GM19455 (cell line): ENCODE measurements at regions not wholly inside any gene's neighbourhood (a gene's known extent, or its start where the extent isn't known, plus 50 kb on each side); places are given as distances from the start of the nearest gene placed in this dataset.

Source experiments
- ATAC-seq: cut with Tn5 transposase; IDR thresholded peaks from one replicate; pipeline ENCODE4 v1.9.1; 2021; ENCODE audit not compliant: unreplicated experiment

- no peak for ATAC-seq
These were observed 1929.9 kb upstream of the SEL1L start for GRCh38 chr14:83463500-83464098.

- ATAC-seq, result no peak
These were observed 1934.2 kb upstream of the SEL1L start for GRCh38 chr14:83467811-83468210.

- ATAC-seq, result no peak
These were observed 1936.8 kb upstream of the SEL1L start for GRCh38 chr14:83470466-83470865.

DNA sequence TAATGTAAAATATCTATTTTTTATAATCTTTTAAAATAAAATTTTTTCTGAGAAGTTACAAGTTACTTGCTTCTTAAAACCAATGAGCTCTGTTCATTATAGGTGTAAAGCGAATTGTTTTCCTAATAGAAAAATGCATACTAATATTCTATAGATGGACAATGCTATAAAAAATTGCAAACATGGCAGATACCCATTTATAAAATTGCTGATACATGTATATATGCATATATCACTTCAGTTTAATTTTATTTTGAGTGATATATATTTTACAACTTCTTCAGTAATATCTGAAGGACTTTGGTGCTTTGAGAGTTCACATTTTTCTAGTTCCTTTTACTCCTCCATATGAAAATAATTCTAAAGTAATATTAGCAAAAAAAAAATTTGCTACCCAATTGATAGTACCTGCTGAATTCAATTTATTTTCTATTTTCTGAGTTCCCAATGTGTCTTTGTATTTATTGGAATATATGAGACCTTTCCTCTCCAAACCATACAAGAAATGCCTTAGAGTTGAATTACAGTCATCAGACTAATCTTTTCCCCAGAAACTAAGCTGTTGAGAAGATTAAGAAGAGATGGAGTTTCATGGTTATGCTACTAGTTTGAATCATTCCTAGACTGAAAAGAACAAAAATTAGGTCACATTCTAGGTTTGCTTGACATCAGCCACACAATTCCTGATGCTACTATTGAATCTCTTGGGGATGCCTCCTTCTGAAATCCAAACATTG lies 1937.5 kb upstream of the SEL1L start:
- no peak for ATAC-seq

- ATAC-seq, result no peak
These were observed 1940.0 kb upstream of the SEL1L start for GRCh38 chr14:83473416-83474235.

DNA sequence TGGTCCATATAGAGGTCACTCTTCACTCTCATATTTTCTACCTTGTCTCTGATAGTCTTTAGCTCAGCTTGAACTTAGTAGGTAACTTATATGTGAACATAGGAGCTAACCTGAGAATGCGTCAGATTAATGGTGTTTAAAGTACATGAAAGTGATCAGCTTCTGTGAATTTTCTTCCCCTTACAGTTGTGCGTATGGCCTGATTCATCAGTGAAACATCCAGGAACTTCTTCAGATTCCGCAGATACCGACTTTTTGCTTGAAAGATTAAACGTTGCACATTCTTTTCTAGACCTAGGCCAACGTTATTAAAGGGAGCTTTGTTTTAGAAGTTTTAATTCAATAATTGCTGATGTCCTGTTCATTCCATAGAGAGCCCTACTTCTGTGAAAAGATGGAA lies 1945.1 kb upstream of the SEL1L start:
- ATAC-seq, result no peak

DNA sequence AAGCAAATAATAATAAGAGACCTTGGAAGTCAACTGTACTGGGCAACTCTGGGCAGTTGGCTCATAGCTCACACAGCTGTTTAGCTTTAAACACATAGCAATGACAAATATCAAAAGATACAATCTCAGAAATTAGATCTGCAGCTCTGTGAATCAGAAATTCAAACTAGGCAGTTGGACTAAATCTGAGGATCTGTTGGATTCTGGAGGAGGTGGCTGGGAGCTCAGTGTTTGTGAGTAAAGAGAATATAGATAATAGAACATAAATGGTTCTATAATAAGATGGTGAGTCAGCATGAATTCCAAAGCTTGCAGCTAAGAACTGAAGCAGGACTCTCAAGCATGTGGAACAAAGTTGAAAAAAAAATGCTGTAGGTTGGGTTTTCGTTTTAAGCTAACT lies 1949.4 kb upstream of the SEL1L start:
- no peak for ATAC-seq

- no peak for ATAC-seq
These were observed 1951.9 kb upstream of the SEL1L start for GRCh38 chr14:83485591-83485990.

- ATAC-seq, result no peak
These were observed 1957.4 kb upstream of the SEL1L start for GRCh38 chr14:83491091-83491490.

DNA sequence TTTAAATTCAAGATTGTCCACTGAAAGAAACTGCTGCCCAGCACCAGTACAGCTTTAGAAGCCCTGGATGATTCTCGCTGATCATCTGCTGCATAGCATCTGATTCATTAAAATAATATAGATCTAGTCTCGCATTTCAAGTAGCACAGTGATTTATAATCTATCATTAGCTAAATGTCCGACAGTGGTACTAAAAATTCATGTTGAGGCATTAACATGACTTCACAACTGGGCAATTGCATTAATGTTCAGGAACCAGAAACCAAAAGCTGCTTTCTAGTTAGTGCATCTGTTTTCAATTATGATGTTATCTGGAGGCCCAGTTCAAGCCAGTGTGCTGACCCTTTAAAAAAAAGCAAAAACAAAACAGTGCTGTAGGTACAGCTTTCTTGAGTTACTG lies 1987.2 kb upstream of the SEL1L start:
- ATAC-seq, result no peak

DNA sequence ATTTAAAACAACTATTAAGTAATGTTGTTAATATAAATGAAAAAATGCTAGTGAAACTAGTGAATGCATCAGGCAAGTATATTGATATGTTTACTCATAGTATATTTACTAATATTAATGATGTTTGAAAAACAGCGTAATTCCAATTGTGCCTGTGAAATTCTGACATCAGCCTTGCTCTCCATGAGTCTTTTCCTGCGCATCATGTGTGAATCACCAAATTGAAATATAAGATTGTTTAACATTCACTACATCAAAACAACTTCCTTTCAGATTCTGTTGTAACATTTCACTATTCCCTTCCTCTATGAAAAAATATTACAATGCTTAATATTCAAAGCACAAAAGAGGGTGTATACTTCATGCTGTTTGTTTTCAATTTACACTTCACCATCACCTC lies 1995.9 kb upstream of the SEL1L start:
- no peak for ATAC-seq

DNA sequence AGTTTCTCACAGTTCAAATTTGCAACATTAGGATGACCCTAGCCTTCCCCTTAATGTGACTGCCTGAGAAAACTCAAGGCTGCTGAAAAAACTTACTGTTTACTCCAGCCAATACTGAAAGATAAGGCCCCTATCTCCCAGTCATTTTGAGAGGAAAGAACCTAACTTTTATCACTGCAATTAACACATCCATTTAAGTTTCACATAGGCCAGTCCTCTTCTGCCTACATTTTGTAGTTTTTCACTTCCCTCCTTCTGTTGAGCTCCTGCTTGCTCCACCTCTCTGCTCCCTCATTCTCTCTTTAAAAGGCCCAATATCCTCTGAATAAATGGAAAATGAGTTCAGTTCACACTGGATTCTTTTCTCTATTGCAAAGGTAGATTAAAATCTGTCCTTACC lies 1996.2 kb upstream of the FLRT2 start:
- no peak for ATAC-seq

DNA sequence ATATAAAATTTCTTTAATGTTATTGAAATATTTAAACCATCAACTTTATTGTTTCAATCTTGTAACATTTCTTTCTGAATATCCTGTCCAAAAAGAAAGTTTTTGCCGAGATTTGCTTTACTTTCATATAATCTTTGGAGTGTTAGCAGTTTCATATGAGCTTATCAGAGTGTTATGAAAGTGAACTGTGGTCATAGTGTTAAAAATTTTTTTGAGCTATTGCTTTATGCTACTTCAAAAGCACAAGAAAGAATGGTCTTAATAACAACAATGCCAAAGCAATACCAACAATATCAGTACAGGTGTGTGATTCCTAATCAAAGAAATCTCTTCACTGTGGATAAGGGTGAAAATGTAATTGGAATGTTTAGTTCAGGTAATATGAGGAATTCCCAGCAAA lies 1994.9 kb upstream of the FLRT2 start:
- no peak for ATAC-seq

GRCh38 chr14:83535444-83535843 lies 1994.5 kb upstream of the FLRT2 start:
- ATAC-seq, result no peak

DNA sequence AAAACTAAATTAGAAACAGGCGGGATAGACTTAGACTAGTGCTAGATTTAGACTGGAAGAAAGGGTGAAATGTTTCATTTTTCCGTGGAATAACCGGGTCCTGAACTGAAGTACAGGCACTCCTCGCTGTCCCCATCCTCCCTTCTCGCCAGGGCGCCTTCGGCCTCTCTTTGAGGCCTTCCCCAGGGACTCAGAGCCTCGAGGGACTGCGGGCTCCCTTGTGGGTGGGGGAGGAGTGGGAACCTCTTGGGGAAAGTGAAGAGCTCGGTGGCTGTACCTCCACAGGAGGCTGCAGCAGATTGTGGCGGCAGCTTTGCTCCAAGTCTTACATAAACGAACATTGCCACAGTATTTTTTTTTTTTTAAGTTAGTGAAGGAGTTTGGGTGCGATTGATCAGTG lies 1988.8 kb upstream of the FLRT2 start:
- no peak for ATAC-seq

- ATAC-seq, result no peak
These were observed 1981.7 kb upstream of the FLRT2 start for GRCh38 chr14:83548061-83548839.

GRCh38 chr14:83556065-83556464 lies 1973.9 kb upstream of the FLRT2 start:
- no peak for ATAC-seq

DNA sequence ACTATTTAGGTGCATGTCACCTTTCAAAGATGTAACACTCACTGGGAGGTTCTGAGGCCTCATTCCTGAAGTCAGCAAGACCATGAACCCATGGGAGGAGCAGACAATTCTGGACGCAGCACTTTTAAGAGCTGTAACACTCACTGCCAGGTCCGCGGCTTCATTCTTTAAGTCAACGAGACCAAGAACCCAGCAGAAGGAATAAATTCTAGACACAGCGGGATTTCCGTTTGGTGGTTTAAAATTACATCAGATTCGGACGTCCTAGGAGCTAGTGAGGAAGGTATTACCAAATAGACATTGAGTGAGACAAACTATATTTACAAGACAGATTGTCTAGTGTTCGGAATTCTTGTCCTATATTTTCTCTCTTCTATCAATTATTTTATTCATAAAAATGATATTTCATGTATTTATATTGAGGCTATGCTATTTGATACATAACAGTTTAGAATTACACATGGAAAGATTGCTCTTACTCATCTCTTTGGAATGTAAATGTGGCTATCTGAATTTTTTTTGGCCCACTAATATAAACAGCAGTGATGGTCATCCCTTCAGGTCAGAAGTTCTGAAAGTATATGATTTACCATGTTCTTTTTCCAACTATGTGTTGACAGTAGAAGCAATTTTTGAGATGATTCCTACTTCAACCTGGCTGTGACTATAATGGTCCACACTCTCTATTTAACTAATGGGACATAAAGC lies 1973.0 kb upstream of the FLRT2 start:
- no peak for ATAC-seq

DNA sequence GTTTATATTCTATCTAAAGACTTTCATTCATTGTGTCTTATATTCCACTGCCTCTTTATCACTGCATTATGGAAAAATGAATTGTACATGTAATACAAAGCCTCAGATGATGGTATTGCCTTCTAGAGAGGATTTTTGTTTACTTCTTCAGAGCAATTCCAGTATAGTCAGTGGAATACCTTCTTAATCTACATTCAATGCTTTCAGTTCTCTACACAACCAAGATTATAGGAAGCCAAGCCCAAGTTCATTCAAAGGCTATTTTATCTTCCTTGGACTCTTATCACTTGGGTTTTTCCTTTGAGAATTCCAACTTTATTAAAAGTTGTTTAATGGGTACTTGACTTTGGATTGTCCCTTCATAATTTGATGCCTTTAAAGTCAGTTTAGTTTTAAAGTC lies 1971.0 kb upstream of the FLRT2 start:
- ATAC-seq, result no peak

DNA sequence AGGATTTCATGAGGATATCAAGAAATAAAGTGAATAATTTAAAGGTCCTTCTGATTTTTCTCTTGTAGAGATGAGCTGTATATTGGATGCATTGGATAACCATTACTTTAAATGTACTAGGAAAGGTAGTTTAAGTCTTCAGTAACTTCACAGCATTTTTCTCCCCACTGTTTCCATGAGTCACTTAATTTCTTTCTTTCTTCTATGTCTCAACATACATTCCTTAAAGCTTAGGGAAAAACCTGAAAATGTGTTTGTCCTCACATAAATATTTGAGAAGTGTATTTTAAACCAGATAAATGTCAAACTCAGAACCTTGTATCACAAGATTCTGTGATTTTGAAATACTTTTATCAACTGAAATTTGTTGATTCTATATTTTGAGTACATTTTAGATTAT lies 1970.2 kb upstream of the FLRT2 start:
- ATAC-seq, result no peak

DNA sequence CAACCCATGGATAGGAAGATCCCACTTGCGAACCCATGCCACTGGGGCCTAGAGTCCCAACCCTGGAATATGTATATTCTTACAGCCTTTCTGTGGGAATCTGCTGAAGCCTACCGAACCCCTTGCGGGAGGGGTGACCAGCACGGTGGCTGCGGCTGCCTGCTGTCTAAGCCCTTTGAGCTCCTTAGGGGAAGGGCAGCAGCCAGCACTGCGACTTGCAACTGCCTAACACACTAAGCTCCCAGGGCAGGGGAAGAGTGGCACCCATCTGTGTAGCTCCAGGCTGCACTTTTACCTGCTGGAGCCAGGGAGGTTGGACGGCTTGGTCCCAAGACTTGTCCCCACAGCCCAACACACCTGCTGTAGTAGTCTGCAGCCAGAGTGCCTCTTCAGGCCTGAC lies 1968.7 kb upstream of the FLRT2 start:
- ATAC-seq, result no peak
